Peyer's patch (tissue), 4 donors: ENCODE measurements at regions not wholly inside any gene's neighbourhood (a gene's known extent, or its start where the extent isn't known, plus 50 kb on each side); places are given as distances from the start of the nearest gene placed in this dataset.

Experiments
- POLR2A ChIP-seq, 2 donors: fragments of 450-650 bp; IDR thresholded peaks; one replicate each; pipeline ENCODE4 v1.5.1; 2017; ENCODE audit warnings: antibody characterized with exemption in 2 of 2, mild to moderate bottlenecking in 2 of 2, moderate library complexity in 2 of 2
- TF ChIP-seq, protein P1 (sequence below), 6 experiments: fragments of 450-650 bp in 4 of 6; fragments of 200-600 bp in 2 of 6; sonication (generic) in 1 of 6; IDR thresholded peaks; one replicate each; pipeline ENCODE4 v1.5.1; 2017 to 2019; ENCODE audit warnings: antibody characterized with exemption in 6 of 6, mild to moderate bottlenecking in 3 of 6, moderate library complexity in 1 of 6

- TF ChIP-seq, protein P1, sequence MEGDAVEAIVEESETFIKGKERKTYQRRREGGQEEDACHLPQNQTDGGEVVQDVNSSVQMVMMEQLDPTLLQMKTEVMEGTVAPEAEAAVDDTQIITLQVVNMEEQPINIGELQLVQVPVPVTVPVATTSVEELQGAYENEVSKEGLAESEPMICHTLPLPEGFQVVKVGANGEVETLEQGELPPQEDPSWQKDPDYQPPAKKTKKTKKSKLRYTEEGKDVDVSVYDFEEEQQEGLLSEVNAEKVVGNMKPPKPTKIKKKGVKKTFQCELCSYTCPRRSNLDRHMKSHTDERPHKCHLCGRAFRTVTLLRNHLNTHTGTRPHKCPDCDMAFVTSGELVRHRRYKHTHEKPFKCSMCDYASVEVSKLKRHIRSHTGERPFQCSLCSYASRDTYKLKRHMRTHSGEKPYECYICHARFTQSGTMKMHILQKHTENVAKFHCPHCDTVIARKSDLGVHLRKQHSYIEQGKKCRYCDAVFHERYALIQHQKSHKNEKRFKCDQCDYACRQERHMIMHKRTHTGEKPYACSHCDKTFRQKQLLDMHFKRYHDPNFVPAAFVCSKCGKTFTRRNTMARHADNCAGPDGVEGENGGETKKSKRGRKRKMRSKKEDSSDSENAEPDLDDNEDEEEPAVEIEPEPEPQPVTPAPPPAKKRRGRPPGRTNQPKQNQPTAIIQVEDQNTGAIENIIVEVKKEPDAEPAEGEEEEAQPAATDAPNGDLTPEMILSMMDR (IDR thresholded peaks at IDR 0.05): no peak
- TF ChIP-seq POLR2A (IDR thresholded peaks at IDR 0.05): no peak
Measured at GRCh38 chr13:78759704-78760103, 100.7 kb upstream of the OBI1 start.
